ENCODE measurements at regions not wholly inside any gene's neighbourhood (a gene's known extent, or its start where the extent isn't known, plus 50 kb on each side); places are given as distances from the start of the nearest gene placed in this dataset.

- peak; percentile 23 for DNase-seq
Measured at GRCh38 chr12:29844667-29845066, 60.9 kb upstream of the TMTC1 start.

GRCh38 chr12:29843036-29843435 is 59.3 kb upstream of the TMTC1 start:
- no peak for DNase-seq

- no peak for DNase-seq
Measured at GRCh38 chr12:29838768-29839167, 55.0 kb upstream of the TMTC1 start.

Measured in HCEC 1CT (cell line).